GM23338 (cell line): ENCODE measurements at regions not wholly inside any gene's neighbourhood (a gene's known extent, or its start where the extent isn't known, plus 50 kb on each side); places are given as distances from the start of the nearest gene placed in this dataset.

Experiments used
- ATAC-seq: fragments of 200-7000 bp; cut with Tn5 transposase; 3 replicates; pipeline ENCODE4 v1.9.1; 2020
- DNase-seq: peaks from one replicate; pipeline ENCODE4 v3.0.0-alpha.2; 2015; ENCODE audit warnings: low spot score
- H2AFZ ChIP-seq: fragments of 200-600 bp; sonication (generic); 2 replicates; pipeline ENCODE4 v1.8.0; 2016; ENCODE audit warnings: antibody characterized with exemption, mild to moderate bottlenecking, moderate library complexity
- H3F3A ChIP-seq: fragments of 200-600 bp; sonication (generic); replicated peaks from 2 replicates; pipeline ENCODE4 v1.8.0; 2017; ENCODE audit warnings: antibody characterized with exemption, mixed run types, low read depth
- H3K27ac ChIP-seq: fragments of 200-600 bp; sonication (generic); 2 replicates; pipeline ENCODE4 v1.6.1; 2016; ENCODE audit warnings: low read depth
- H3K27me3 ChIP-seq: fragments of 200-600 bp; sonication (generic); 2 replicates; pipeline ENCODE4 v1.8.0; 2016; ENCODE audit warnings: mild to moderate bottlenecking, mixed run types, moderate library complexity; ENCODE audit not compliant: insufficient read depth
- H3K36me3 ChIP-seq: fragments of 200-600 bp; sonication (generic); 2 replicates; pipeline ENCODE4 v1.8.0; 2016; ENCODE audit warnings: mild to moderate bottlenecking; ENCODE audit not compliant: insufficient read depth
- H3K4me1 ChIP-seq: fragments of 200-600 bp; sonication (generic); 2 replicates; pipeline ENCODE4 v1.8.0; 2016; ENCODE audit warnings: mild to moderate bottlenecking, moderate library complexity; ENCODE audit not compliant: insufficient read depth
- H3K4me2 ChIP-seq: fragments of 200-600 bp; sonication (generic); 2 replicates; pipeline ENCODE4 v1.7.1; 2017; ENCODE audit warnings: mixed run types
- H3K4me3 ChIP-seq: fragments of 200-600 bp; sonication (generic); 2 replicates; pipeline ENCODE4 v1.6.1; 2016; ENCODE audit warnings: mixed run types
- H3K79me2 ChIP-seq: fragments of 200-600 bp; sonication (generic); replicated peaks from 2 replicates; pipeline ENCODE4 v1.8.0; 2017; ENCODE audit warnings: mild to moderate bottlenecking; ENCODE audit not compliant: insufficient read depth
- H3K9me2 ChIP-seq: fragments of 200-600 bp; sonication (generic); 2 replicates; pipeline ENCODE4 v1.8.0; 2017; ENCODE audit not compliant: insufficient read depth
- H4K20me1 ChIP-seq: fragments of 200-600 bp; sonication (generic); replicated peaks from 2 replicates; pipeline ENCODE4 v1.8.0; 2017; ENCODE audit warnings: mild to moderate bottlenecking; ENCODE audit not compliant: insufficient read depth
- H3K27ac Mint-ChIP-seq: 2 replicates; pipeline ENCODE4 v1.8.0; 2020; ENCODE audit warnings: inconsistent platforms, mild to moderate bottlenecking, moderate library complexity, mixed read lengths
- H3K27me3 Mint-ChIP-seq: 3 replicates; pipeline ENCODE4 v1.8.0; 2022; ENCODE audit warnings: low read depth, mild to moderate bottlenecking, moderate library complexity, mixed read lengths, inconsistent platforms; ENCODE audit not compliant: insufficient read depth, poor library complexity
- H3K36me3 Mint-ChIP-seq: 3 replicates; pipeline ENCODE4 v1.8.0; 2021; ENCODE audit warnings: low read depth, mild to moderate bottlenecking, inconsistent platforms, moderate library complexity, mixed read lengths
- H3K4me1 Mint-ChIP-seq: 3 replicates; pipeline ENCODE4 v1.8.0; 2020; ENCODE audit warnings: mild to moderate bottlenecking, inconsistent platforms, mixed read lengths
- H3K4me3 Mint-ChIP-seq: 3 replicates; pipeline ENCODE4 v1.8.0; 2021; ENCODE audit warnings: moderate library complexity, mild to moderate bottlenecking, inconsistent platforms, mixed read lengths
- H3K9me3 Mint-ChIP-seq: 3 replicates; pipeline ENCODE4 v1.8.0; 2020; ENCODE audit warnings: moderate library complexity, mild to moderate bottlenecking, inconsistent platforms, mixed read lengths
- CREB1 ChIP-seq: fragments of 250-450 bp; sonication (Bioruptor Pico); IDR thresholded peaks from 2 replicates; pipeline ENCODE4 v1.5.0; 2020; ENCODE audit warnings: low read depth, mild to moderate bottlenecking, moderate library complexity
- CTCF ChIP-seq, 2 experiments: fragments of 200-600 bp in 1 of 2; sonication (generic) in 1 of 2; conservative IDR thresholded peaks; 2 replicates each; pipeline versions ENCODE4 v1.5.1 to v1.6.1; 2016 to 2017; ENCODE audit warnings: antibody characterized with exemption in 2 of 2, low read depth in 2 of 2, mild to moderate bottlenecking in 2 of 2, moderate library complexity in 1 of 2
- ETS1 ChIP-seq: IDR thresholded peaks from 2 replicates; pipeline ENCODE4 v1.6.1; 2016; ENCODE audit warnings: antibody characterized with exemption
- EZH2 ChIP-seq: fragments of 200-600 bp; sonication (generic); IDR thresholded peaks from one replicate; pipeline ENCODE4 v1.8.0; 2017; ENCODE audit warnings: antibody characterized with exemption, mild to moderate bottlenecking, low read depth; ENCODE audit not compliant: unreplicated experiment
- EZH2phosphoT487 ChIP-seq: fragments of 200-600 bp; sonication (generic); IDR thresholded peaks from one replicate; pipeline ENCODE4 v1.8.1; 2018; ENCODE audit warnings: antibody characterized with exemption; ENCODE audit not compliant: unreplicated experiment
- JUNB ChIP-seq: IDR thresholded peaks from one replicate; pipeline ENCODE4 v1.6.1; 2016; ENCODE audit warnings: antibody characterized with exemption; ENCODE audit not compliant: unreplicated experiment
- NANOG ChIP-seq: IDR thresholded peaks from 2 replicates; pipeline ENCODE4 v1.6.1; 2016; ENCODE audit warnings: antibody characterized with exemption, borderline replicate concordance
- POLR2AphosphoS5 ChIP-seq: IDR thresholded peaks from 2 replicates; pipeline ENCODE4 v1.6.1; 2016; ENCODE audit warnings: antibody characterized with exemption, low read depth
- REST ChIP-seq: IDR thresholded peaks from one replicate; pipeline ENCODE4 v1.6.1; 2018; ENCODE audit warnings: antibody characterized with exemption; ENCODE audit not compliant: unreplicated experiment
- STAT1 ChIP-seq: IDR thresholded peaks from one replicate; pipeline ENCODE4 v1.6.1; 2016; ENCODE audit warnings: antibody characterized with exemption; ENCODE audit not compliant: unreplicated experiment
- ZNF114 ChIP-seq: fragments of 250-450 bp; sonication (Bioruptor Pico); IDR thresholded peaks from 2 replicates; pipeline ENCODE4 v1.5.0; 2020; ENCODE audit warnings: mild to moderate bottlenecking, moderate library complexity
- ZNF331 ChIP-seq: fragments of 250-450 bp; sonication (Bioruptor Pico); IDR thresholded peaks from 2 replicates; pipeline ENCODE4 v1.5.0; 2020; ENCODE audit warnings: low read depth, mild to moderate bottlenecking, moderate library complexity
- ZNF462 ChIP-seq: fragments of 250-450 bp; sonication (Bioruptor Pico); IDR thresholded peaks from 2 replicates; pipeline ENCODE4 v1.5.0; 2020; ENCODE audit warnings: mild to moderate bottlenecking, moderate library complexity

- DNase-seq (no peak), ATAC-seq (no peak)
- H3K36me3 ChIP-seq, result peaks cover 4% of the 10 kb centered on the region; the same call in 1 of the 2 replicates
- Mint-ChIP-seq H3K27ac (no peak overlapping the region), H3K4me3 (peak overlapping the region; percentile 86), H3K27me3 (peaks cover 31% of the 10 kb centered on the region), H3K36me3 (peaks cover 33% of the 10 kb centered on the region), H3K9me3 (no peaks in the 10 kb centered on the region), H3K4me1 (peaks cover 24% of the 10 kb centered on the region)
- TF ChIP-seq ZNF114 (CRISPR knock-in tag), result no peak
- no peak for TF ChIP-seq ZNF331 (CRISPR knock-in tag)
- no peak for TF ChIP-seq POLR2AphosphoS5
- no peak for TF ChIP-seq CREB1 (CRISPR knock-in tag)
- TF ChIP-seq ETS1, result no peak
- TF ChIP-seq CTCF (conservative IDR thresholded peaks at IDR 0.05; ENCODE audit: low read depth in 2 of 2), result no peak
- TF ChIP-seq NANOG, result no peak
- no peak for TF ChIP-seq REST
- no peak for TF ChIP-seq ZNF462
- no peak for TF ChIP-seq EZH2
- TF ChIP-seq EZH2phosphoT487, result no peak
- no peak for TF ChIP-seq JUNB
- TF ChIP-seq STAT1, result no peak
- peak overlapping the region; percentile 93 for H3K4me3 ChIP-seq
- no peak overlapping the region for H2AFZ ChIP-seq
- peaks cover 65% of the 10 kb centered on the region for H3K79me2 ChIP-seq
- H3K4me1 ChIP-seq, result peaks cover 15% of the 10 kb centered on the region
- no peaks in the 10 kb centered on the region for H3K9me2 ChIP-seq
- H3K27me3 ChIP-seq, result peaks cover 27% of the 10 kb centered on the region
- H4K20me1 ChIP-seq, result peaks cover 7% of the 10 kb centered on the region; the same call in 1 of the 2 replicates
- H3K27ac ChIP-seq, result no peak overlapping the region
- H3K4me2 ChIP-seq, result peak overlapping the region; percentile 98
- H3F3A ChIP-seq, result peaks cover 4% of the 10 kb centered on the region
These were observed 51.4 kb upstream of the GPR157 start for GRCh38 chr1:9180111-9180819.
